Epithelial cell of proximal tubule (primary cell): ENCODE measurements at regions not wholly inside any gene's neighbourhood (a gene's known extent, or its start where the extent isn't known, plus 50 kb on each side); places are given as distances from the start of the nearest gene placed in this dataset.
"Not testable (repeated sequence)": the region's sequence is repeated elsewhere in the genome, so short reads cannot be mapped to it uniquely, and the experiment has no call there.

Experiments
- DNase-seq: peaks from one replicate; pipeline ENCODE4 v3.0.0-alpha.2; 2011; ENCODE audit warnings: low read depth
- H3K4me3 ChIP-seq: 2 replicates; pipeline ENCODE4 v1.5.1; 2011; ENCODE audit warnings: low read depth, mild to moderate bottlenecking, low read length
- CTCF ChIP-seq: conservative IDR thresholded peaks from 2 replicates; pipeline ENCODE4 v1.5.1; 2012; ENCODE audit warnings: low read depth, mild to moderate bottlenecking, low read length

GRCh38 chr4:101696276-101697010 is 94.1 kb upstream of the BANK1 start:
- H3K4me3 ChIP-seq, result no peak overlapping the region
- no peak for DNase-seq
- TF ChIP-seq CTCF, result no peak

- no peak overlapping the region for H3K4me3 ChIP-seq
- DNase-seq, result no peak
- no peak for TF ChIP-seq CTCF
Observed at GRCh38 chr4:101695176-101695575, 95.4 kb upstream of the BANK1 start.

GRCh38 chr4:101694403-101694802 is 96.1 kb upstream of the BANK1 start:
- not testable (repeated sequence) for DNase-seq

GRCh38 chr4:101693842-101694398 is 96.6 kb upstream of the BANK1 start:
- no peak overlapping the region for H3K4me3 ChIP-seq
- TF ChIP-seq CTCF, result no peak
- DNase-seq, result no peak

More at GRCh38 chr4:101694403-101694802, 96.1 kb upstream of the BANK1 start:
- not testable (repeated sequence) for H3K4me3 ChIP-seq

- no peak overlapping the region for H3K4me3 ChIP-seq
- peak; percentile 16 for DNase-seq
- no peak for TF ChIP-seq CTCF
Observed at GRCh38 chr4:101689220-101689619, 101.3 kb upstream of the BANK1 start.

- no peak for TF ChIP-seq CTCF
- no peak for DNase-seq
Observed at GRCh38 chr4:101685126-101685525, 105.4 kb upstream of the BANK1 start.

GRCh38 chr4:101682946-101683345 is 107.6 kb upstream of the BANK1 start:
- no peak for DNase-seq
- TF ChIP-seq CTCF, result no peak
- no peak overlapping the region for H3K4me3 ChIP-seq

More at GRCh38 chr4:101685126-101685525, 105.4 kb upstream of the BANK1 start:
- H3K4me3 ChIP-seq, result no peak overlapping the region
